NCI-H524 (cell line): ENCODE measurements at regions not wholly inside any gene's neighbourhood (a gene's known extent, or its start where the extent isn't known, plus 50 kb on each side); places are given as distances from the start of the nearest gene placed in this dataset.

ENCODE experiments used
- DNase-seq, 2 experiments: peaks; one replicate each; lab custom pipeline; 2025; lab: John Stamatoyannopoulos, UW

GRCh38 chr4:33579951-33580350, 2664.4 kb downstream of the ARAP2 start:
- no peak for DNase-seq

- no peak for DNase-seq
Measured at GRCh38 chr4:33592701-33593100, 2651.6 kb downstream of the ARAP2 start.

- no peak for DNase-seq
Measured at GRCh38 chr4:33606951-33607350, 2637.4 kb downstream of the ARAP2 start.

- DNase-seq = no peak
Measured at GRCh38 chr4:33616121-33616520, 2628.2 kb downstream of the ARAP2 start.

GRCh38 chr4:33625748-33626147, 2618.6 kb downstream of the ARAP2 start:
- peak in 1 of 2 experiments; percentile 53 for DNase-seq

GRCh38 chr4:33626221-33626620, 2618.1 kb downstream of the ARAP2 start:
- no peak for DNase-seq

- no peak for DNase-seq
Measured at GRCh38 chr4:33628296-33628695, 2616.0 kb downstream of the ARAP2 start.

GRCh38 chr4:33649015-33649414, 2595.3 kb downstream of the ARAP2 start:
- DNase-seq = peak in 1 of 2 experiments; percentile 14

GRCh38 chr4:33649471-33649870, 2594.8 kb downstream of the ARAP2 start:
- no peak for DNase-seq

GRCh38 chr4:33650036-33650435, 2594.3 kb downstream of the ARAP2 start:
- DNase-seq = no peak

GRCh38 chr4:33658971-33659370, 2585.3 kb downstream of the ARAP2 start:
- DNase-seq = no peak

- no peak for DNase-seq
Measured at GRCh38 chr4:33661636-33662035, 2582.7 kb downstream of the ARAP2 start.

GRCh38 chr4:33685939-33686338, 2558.4 kb downstream of the ARAP2 start:
- no peak for DNase-seq

GRCh38 chr4:33696041-33696440, 2548.3 kb downstream of the ARAP2 start:
- DNase-seq = no peak

- DNase-seq = no peak
Measured at GRCh38 chr4:33696586-33696985, 2547.7 kb downstream of the ARAP2 start.

GRCh38 chr4:33709247-33709646, 2535.1 kb downstream of the ARAP2 start:
- no peak for DNase-seq

GRCh38 chr4:33711826-33712225, 2532.5 kb downstream of the ARAP2 start:
- no peak for DNase-seq

- DNase-seq = no peak
Measured at GRCh38 chr4:33714971-33715370, 2529.3 kb downstream of the ARAP2 start.

GRCh38 chr4:33715841-33716395, 2528.4 kb downstream of the ARAP2 start:
- peak in 1 of 2 experiments; percentile 18 for DNase-seq

- DNase-seq = no peak
Measured at GRCh38 chr4:33722254-33722653, 2522.1 kb downstream of the ARAP2 start.

GRCh38 chr4:33722800-33723516, 2521.4 kb downstream of the ARAP2 start:
- peak; percentile 38 to 72 for DNase-seq

- no peak for DNase-seq
Measured at GRCh38 chr4:33724685-33725084, 2519.6 kb downstream of the ARAP2 start.

- DNase-seq = no peak
Measured at GRCh38 chr4:33725861-33726260, 2518.5 kb downstream of the ARAP2 start.

- DNase-seq = peak in 1 of 2 experiments; percentile 38
Measured at GRCh38 chr4:33737726-33738125, 2506.6 kb downstream of the ARAP2 start.
